ENCODE measurements at regions not wholly inside any gene's neighbourhood (a gene's known extent, or its start where the extent isn't known, plus 50 kb on each side); places are given as distances from the start of the nearest gene placed in this dataset.

- intact Hi-C loops (cut with micrococcal nuclease; ENCODE audit: unreplicated experiment): no loop called here
- Histone ChIP-seq H3K36me3 (ENCODE audit: control insufficient read depth, insufficient read depth, low read length) (no peaks in the 10 kb centered on the region), H3K27me3 (ENCODE audit: control insufficient read depth, insufficient read depth, low read length) (no peaks in the 10 kb centered on the region; the same call in 1 of the 2 replicates), H3K9me3 (ENCODE audit: control insufficient read depth, insufficient read depth, low read depth, low read length) (no peaks in the 10 kb centered on the region), H3K4me1 (ENCODE audit: control insufficient read depth, insufficient read depth, low read length) (no peaks in the 10 kb centered on the region), H3K4me3 (ENCODE audit: low read depth in 2 of 2, low read length in 2 of 2) (no peak overlapping the region), H3K27ac (ENCODE audit: low read length) (no peak overlapping the region)
- no TSS peak for BruUV-seq (replicated peaks)
- DNase-seq (ENCODE audit: low read depth, low spot score): no peak
- in situ Hi-C loops (cut with HindIII; ENCODE audit: low pct_unique_long_range_greater_than_20kb, low sequenced_read_pairs): no loop called here
- no peak for ATAC-seq
- POLR2A ChIA-PET: no interaction called here
- no peak for TF ChIP-seq CTCF (IDR thresholded peaks at IDR 0.05)
- no peak for TF ChIP-seq REST (IDR thresholded peaks at IDR 0.05; ENCODE audit: insufficient read depth in 1 of 2, low read depth in 2 of 2, low read length in 1 of 2)
- no peak for TF ChIP-seq TCF7L2 (IDR thresholded peaks at IDR 0.05; ENCODE audit: low read depth, low read length)
- no peak for TF ChIP-seq SIN3A (IDR thresholded peaks at IDR 0.05; ENCODE audit: borderline replicate concordance, insufficient read depth, low read depth, low read length)
- TF ChIP-seq POLR2AphosphoS5 (IDR thresholded peaks at IDR 0.05; ENCODE audit: low read depth, low read length): no peak
- CTCF ChIA-PET: no interaction called here
These were observed 182.7 kb upstream of the ARG1 start for GRCh38 chr6:131390322-131390721.

- H3K27me3 ChIP-seq (ENCODE audit: control insufficient read depth, insufficient read depth, low read length): no peaks in the 10 kb centered on the region; the same call in 1 of the 2 replicates
- TF ChIP-seq SIN3A (IDR thresholded peaks at IDR 0.05; ENCODE audit: borderline replicate concordance, insufficient read depth, low read depth, low read length) (no peak), CTCF (IDR thresholded peaks at IDR 0.05) (no peak), TCF7L2 (IDR thresholded peaks at IDR 0.05; ENCODE audit: low read depth, low read length) (no peak), POLR2AphosphoS5 (IDR thresholded peaks at IDR 0.05; ENCODE audit: low read depth, low read length) (no peak), REST (IDR thresholded peaks at IDR 0.05; ENCODE audit: insufficient read depth in 1 of 2, low read depth in 2 of 2, low read length in 1 of 2) (no peak)
- in situ Hi-C loops (cut with HindIII; ENCODE audit: low pct_unique_long_range_greater_than_20kb, low sequenced_read_pairs) (no loop called here), intact Hi-C loops (cut with micrococcal nuclease; ENCODE audit: unreplicated experiment) (no loop called here)
- DNase-seq (ENCODE audit: low read depth, low spot score) (no peak), ATAC-seq (no peak)
- no TSS peak for BruUV-seq (replicated peaks)
- no peaks in the 10 kb centered on the region for H3K36me3 ChIP-seq (ENCODE audit: control insufficient read depth, insufficient read depth, low read length)
- H3K4me1 ChIP-seq (ENCODE audit: control insufficient read depth, insufficient read depth, low read length): no peaks in the 10 kb centered on the region
- H3K4me3 ChIP-seq (ENCODE audit: low read depth in 2 of 2, low read length in 2 of 2): no peak overlapping the region
- no peaks in the 10 kb centered on the region for H3K9me3 ChIP-seq (ENCODE audit: control insufficient read depth, insufficient read depth, low read depth, low read length)
- POLR2A ChIA-PET: no interaction called here
- no peak overlapping the region for H3K27ac ChIP-seq (ENCODE audit: low read length)
- CTCF ChIA-PET: no interaction called here
These were observed 181.9 kb upstream of the ARG1 start for GRCh38 chr6:131391116-131391515.
